Spinal cord (tissue), 9 donors: ENCODE measurements at regions not wholly inside any gene's neighbourhood (a gene's known extent, or its start where the extent isn't known, plus 50 kb on each side); places are given as distances from the start of the nearest gene placed in this dataset.
"Not testable (repeated sequence)": the region's sequence is repeated elsewhere in the genome, so short reads cannot be mapped to it uniquely, and the experiment has no call there.

Experiments used
- DNase-seq, 6 donors: peaks; one replicate each; pipeline versions ENCODE4 v3.0.0 to v3.0.0-alpha.2; 2013 to 2015; ENCODE audit warnings: low spot score in 6 of 6, low read depth in 4 of 6
- H3K27ac ChIP-seq: one replicate; pipeline ENCODE4 v1.5.1; 2013; ENCODE audit warnings: low read depth, low read length, control low read depth
- H3K27me3 ChIP-seq: one replicate; pipeline ENCODE4 v1.6.1; 2013; ENCODE audit warnings: low read length; ENCODE audit not compliant: control insufficient read depth, insufficient read depth
- H3K36me3 ChIP-seq: one replicate; pipeline ENCODE4 v1.6.1; 2013; ENCODE audit warnings: low read length; ENCODE audit not compliant: control insufficient read depth, insufficient read depth
- H3K4me1 ChIP-seq: one replicate; pipeline ENCODE4 v1.6.1; 2013; ENCODE audit warnings: low read length; ENCODE audit not compliant: control insufficient read depth, insufficient read depth
- H3K4me3 ChIP-seq: one replicate; pipeline ENCODE4 v1.5.1; 2013; ENCODE audit warnings: low read depth, low read length, control low read depth
- H3K9me3 ChIP-seq: one replicate; pipeline ENCODE4 v1.6.1; 2013; ENCODE audit warnings: low read length; ENCODE audit not compliant: control insufficient read depth, insufficient read depth
- WGBS: methylation state at CpG from one replicate; pipeline ENCODE4 v1.1.5; 2013; ENCODE audit warnings: missing lambda C conversion rate; ENCODE audit not compliant: insufficient coverage; 5-methylcytosine and 5-hydroxymethylcytosine counted together
- donor health status: healthy.

GRCh38 chrX:116806288-116806802 lies 343.6 kb upstream of the CT83 start:
- no CpG with 5 or more reads among the region's 1 CpG for WGBS
- no peaks in the 10 kb centered on the region for H3K4me1 ChIP-seq
- DNase-seq: no peak
- H3K4me3 ChIP-seq: no peak overlapping the region
- no peak overlapping the region for H3K27ac ChIP-seq
- H3K9me3 ChIP-seq: no peaks in the 10 kb centered on the region
- no peaks in the 10 kb centered on the region for H3K36me3 ChIP-seq
- no peaks in the 10 kb centered on the region for H3K27me3 ChIP-seq

- no peaks in the 10 kb centered on the region for H3K4me1 ChIP-seq
- no peaks in the 10 kb centered on the region for H3K36me3 ChIP-seq
- H3K27me3 ChIP-seq: no peaks in the 10 kb centered on the region
- no peak overlapping the region for H3K27ac ChIP-seq
- no peak overlapping the region for H3K4me3 ChIP-seq
- H3K9me3 ChIP-seq: no peaks in the 10 kb centered on the region
- DNase-seq: no peak
These were observed 339.2 kb upstream of the CT83 start for GRCh38 chrX:116801943-116802342.

- H3K27ac ChIP-seq: no peak overlapping the region
- H3K27me3 ChIP-seq: no peaks in the 10 kb centered on the region
- H3K36me3 ChIP-seq: no peaks in the 10 kb centered on the region
- WGBS: 63% methylated on average over 4 of the region's 4 CpGs
- H3K9me3 ChIP-seq: peaks cover 2% of the 10 kb centered on the region
- H3K4me1 ChIP-seq: no peaks in the 10 kb centered on the region
- no peak for DNase-seq
- H3K4me3 ChIP-seq: no peak overlapping the region
These were observed 319.1 kb upstream of the CT83 start for GRCh38 chrX:116781926-116782325.

GRCh38 chrX:116757491-116757890 lies 294.7 kb upstream of the CT83 start:
- DNase-seq: no peak

GRCh38 chrX:116756958-116757357 lies 294.2 kb upstream of the CT83 start:
- WGBS: 89% methylated on average over 1 of the region's 1 CpG
- Histone ChIP-seq H3K27ac (no peak overlapping the region), H3K4me1 (no peaks in the 10 kb centered on the region)

More at GRCh38 chrX:116757491-116757890, 294.7 kb upstream of the CT83 start:
- Histone ChIP-seq H3K36me3 (no peaks in the 10 kb centered on the region), H3K27ac (no peak overlapping the region), H3K9me3 (no peaks in the 10 kb centered on the region), H3K4me1 (no peaks in the 10 kb centered on the region), H3K4me3 (no peak overlapping the region), H3K27me3 (no peaks in the 10 kb centered on the region)

GRCh38 chrX:116749943-116750342 lies 287.2 kb upstream of the CT83 start:
- no peaks in the 10 kb centered on the region for H3K27me3 ChIP-seq
- H3K27ac ChIP-seq: no peak overlapping the region
- no peaks in the 10 kb centered on the region for H3K4me1 ChIP-seq
- DNase-seq: no peak
- no CpG with 5 or more reads among the region's 3 CpGs for WGBS
- H3K4me3 ChIP-seq: no peak overlapping the region
- H3K36me3 ChIP-seq: no peaks in the 10 kb centered on the region
- H3K9me3 ChIP-seq: no peaks in the 10 kb centered on the region

More at GRCh38 chrX:116756958-116757357, 294.2 kb upstream of the CT83 start:
- Histone ChIP-seq H3K4me3 (no peak overlapping the region), H3K36me3 (no peaks in the 10 kb centered on the region), H3K9me3 (no peaks in the 10 kb centered on the region), H3K27me3 (no peaks in the 10 kb centered on the region)
- DNase-seq: no peak

- H3K4me3 ChIP-seq: no peak overlapping the region
- no peaks in the 10 kb centered on the region for H3K9me3 ChIP-seq
- H3K27me3 ChIP-seq: no peaks in the 10 kb centered on the region
- 50% methylated on average over 1 of the region's 2 CpGs for WGBS
- H3K27ac ChIP-seq: no peak overlapping the region
- H3K4me1 ChIP-seq: no peaks in the 10 kb centered on the region
- H3K36me3 ChIP-seq: no peaks in the 10 kb centered on the region
- no peak for DNase-seq
These were observed 269.4 kb upstream of the CT83 start for GRCh38 chrX:116732214-116732613.

GRCh38 chrX:116726806-116727205 lies 264.0 kb upstream of the CT83 start:
- no peak for DNase-seq
- Histone ChIP-seq H3K4me3 (no peak overlapping the region), H3K4me1 (no peaks in the 10 kb centered on the region), H3K27me3 (no peaks in the 10 kb centered on the region), H3K36me3 (no peaks in the 10 kb centered on the region), H3K27ac (no peak overlapping the region), H3K9me3 (no peaks in the 10 kb centered on the region)
- 77% methylated on average over 3 of the region's 4 CpGs for WGBS

GRCh38 chrX:116694046-116694445 lies 231.3 kb upstream of the CT83 start:
- H3K36me3 ChIP-seq: no peaks in the 10 kb centered on the region
- no peak for DNase-seq
- H3K9me3 ChIP-seq: no peaks in the 10 kb centered on the region
- WGBS: 78% methylated on average over 18 of the region's 19 CpGs
- H3K27me3 ChIP-seq: peaks cover 2% of the 10 kb centered on the region
- no peaks in the 10 kb centered on the region for H3K4me1 ChIP-seq
- H3K27ac ChIP-seq: no peak overlapping the region
- no peak overlapping the region for H3K4me3 ChIP-seq

GRCh38 chrX:116679544-116679943 lies 216.8 kb upstream of the CT83 start:
- DNase-seq: not testable (repeated sequence)

More at GRCh38 chrX:116679544-116679943, 216.8 kb upstream of the CT83 start:
- H3K4me3 ChIP-seq, H3K27me3 ChIP-seq, H3K9me3 ChIP-seq, H3K36me3 ChIP-seq, H3K27ac ChIP-seq, H3K4me1 ChIP-seq: not testable (repeated sequence)
- 67% methylated on average over 4 of the region's 7 CpGs for WGBS
